AG08395 (cell line): ENCODE measurements at regions not wholly inside any gene's neighbourhood (a gene's known extent, or its start where the extent isn't known, plus 50 kb on each side); places are given as distances from the start of the nearest gene placed in this dataset.

ENCODE experiments used
- DNase-seq: peaks from one replicate; pipeline ENCODE4 v3.0.0; 2012; ENCODE audit warnings: mixed read lengths, low spot score

GRCh38 chr12:71236133-71236660 lies 78.4 kb upstream of the TSPAN8 start:
- no peak for DNase-seq

GRCh38 chr12:71233083-71233482 lies 75.3 kb upstream of the TSPAN8 start:
- DNase-seq: no peak

GRCh38 chr12:71230542-71230941 lies 72.7 kb upstream of the TSPAN8 start:
- DNase-seq: no peak

GRCh38 chr12:71223139-71223538 lies 65.3 kb upstream of the TSPAN8 start:
- no peak for DNase-seq

- no peak for DNase-seq
Measured at GRCh38 chr12:71222436-71222835, 64.6 kb upstream of the TSPAN8 start.

GRCh38 chr12:71220260-71220659 lies 62.5 kb upstream of the TSPAN8 start:
- no peak for DNase-seq

- DNase-seq: no peak
Measured at GRCh38 chr12:71219224-71219623, 61.4 kb upstream of the TSPAN8 start.

GRCh38 chr12:71218616-71219015 lies 60.8 kb upstream of the TSPAN8 start:
- no peak for DNase-seq

GRCh38 chr12:71216725-71217579 lies 59.2 kb upstream of the TSPAN8 start:
- peak; percentile 17 for DNase-seq

- DNase-seq: no peak
Measured at GRCh38 chr12:71214511-71215285, 56.9 kb upstream of the TSPAN8 start.

- DNase-seq: no peak
Measured at GRCh38 chr12:71208053-71208685, 50.4 kb upstream of the TSPAN8 start.
